OCI-LY1 (cell line): ENCODE measurements at regions not wholly inside any gene's neighbourhood (a gene's known extent, or its start where the extent isn't known, plus 50 kb on each side); places are given as distances from the start of the nearest gene placed in this dataset.

ENCODE experiments used
- CTCF ChIP-seq: fragments of 200-600 bp; sonication (generic), shearing (Covaris generic); IDR thresholded peaks from 2 replicates; pipeline ENCODE4 v1.5.1; 2017; ENCODE audit warnings: mild to moderate bottlenecking, antibody characterized with exemption, low read length, moderate library complexity, mixed read lengths
- EZH2 ChIP-seq: fragments of 200-600 bp; sonication (generic), shearing (Covaris generic); IDR thresholded peaks from 2 replicates; pipeline ENCODE4 v1.8.0; 2017; ENCODE audit warnings: borderline replicate concordance, mixed run types, mild to moderate bottlenecking, antibody characterized with exemption, low read length, moderate library complexity, mixed read lengths

GRCh38 chr3:65284546-65284945, 596.7 kb upstream of the ADAMTS9 start:
- no peak for TF ChIP-seq CTCF
- no peak for TF ChIP-seq EZH2
